WTC11 (cell line): ENCODE measurements at regions not wholly inside any gene's neighbourhood (a gene's known extent, or its start where the extent isn't known, plus 50 kb on each side); places are given as distances from the start of the nearest gene placed in this dataset.

Experiments
- CDX4 ChIP-seq: fragments of 250-450 bp; sonication (Bioruptor Pico); IDR thresholded peaks from 2 replicates; pipeline ENCODE4 v1.9.0; 2021; ENCODE audit warnings: moderate library complexity, mild to moderate bottlenecking, inconsistent platforms, borderline replicate concordance
- CTCF ChIP-seq: fragments of 200-600 bp; IDR thresholded peaks from 2 replicates; pipeline ENCODE4 v1.8.0; 2022; ENCODE audit warnings: antibody characterized with exemption
- MAX ChIP-seq: sonication (generic); formaldehyde crosslinking; IDR thresholded peaks from 2 replicates; pipeline ENCODE4 v1.8.0; 2022; ENCODE audit warnings: mild to moderate bottlenecking, missing genetic modification reagents
- MYBL2 ChIP-seq: sonication (generic); formaldehyde crosslinking; IDR thresholded peaks from 2 replicates; pipeline ENCODE4 v1.8.1; 2023; ENCODE audit warnings: mild to moderate bottlenecking, moderate library complexity, missing genetic modification reagents
- SMAD4 ChIP-seq: sonication (generic); formaldehyde crosslinking; IDR thresholded peaks from 2 replicates; pipeline ENCODE4 v1.8.0; 2022; ENCODE audit warnings: mild to moderate bottlenecking, missing genetic modification reagents
- TF ChIP-seq, protein P1 (sequence below): sonication (generic); formaldehyde crosslinking; IDR thresholded peaks from 2 replicates; pipeline ENCODE4 v1.8.1; 2022; ENCODE audit warnings: mild to moderate bottlenecking, missing genetic modification reagents, moderate library complexity, borderline replicate concordance

GRCh38 chrY:19587311-19587710, 157.2 kb downstream of the KDM5D start:
- TF ChIP-seq, protein P1, sequence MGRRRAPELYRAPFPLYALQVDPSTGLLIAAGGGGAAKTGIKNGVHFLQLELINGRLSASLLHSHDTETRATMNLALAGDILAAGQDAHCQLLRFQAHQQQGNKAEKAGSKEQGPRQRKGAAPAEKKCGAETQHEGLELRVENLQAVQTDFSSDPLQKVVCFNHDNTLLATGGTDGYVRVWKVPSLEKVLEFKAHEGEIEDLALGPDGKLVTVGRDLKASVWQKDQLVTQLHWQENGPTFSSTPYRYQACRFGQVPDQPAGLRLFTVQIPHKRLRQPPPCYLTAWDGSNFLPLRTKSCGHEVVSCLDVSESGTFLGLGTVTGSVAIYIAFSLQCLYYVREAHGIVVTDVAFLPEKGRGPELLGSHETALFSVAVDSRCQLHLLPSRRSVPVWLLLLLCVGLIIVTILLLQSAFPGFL (CRISPR knock-in tag) = no peak
- no peak for TF ChIP-seq MAX
- no peak for TF ChIP-seq CDX4 (CRISPR knock-in tag)
- TF ChIP-seq MYBL2 (CRISPR knock-in tag) = no peak
- no peak for TF ChIP-seq SMAD4 (CRISPR knock-in tag)
- TF ChIP-seq CTCF = no peak
